ENCODE measurements at regions not wholly inside any gene's neighbourhood (a gene's known extent, or its start where the extent isn't known, plus 50 kb on each side); places are given as distances from the start of the nearest gene placed in this dataset.

DNA sequence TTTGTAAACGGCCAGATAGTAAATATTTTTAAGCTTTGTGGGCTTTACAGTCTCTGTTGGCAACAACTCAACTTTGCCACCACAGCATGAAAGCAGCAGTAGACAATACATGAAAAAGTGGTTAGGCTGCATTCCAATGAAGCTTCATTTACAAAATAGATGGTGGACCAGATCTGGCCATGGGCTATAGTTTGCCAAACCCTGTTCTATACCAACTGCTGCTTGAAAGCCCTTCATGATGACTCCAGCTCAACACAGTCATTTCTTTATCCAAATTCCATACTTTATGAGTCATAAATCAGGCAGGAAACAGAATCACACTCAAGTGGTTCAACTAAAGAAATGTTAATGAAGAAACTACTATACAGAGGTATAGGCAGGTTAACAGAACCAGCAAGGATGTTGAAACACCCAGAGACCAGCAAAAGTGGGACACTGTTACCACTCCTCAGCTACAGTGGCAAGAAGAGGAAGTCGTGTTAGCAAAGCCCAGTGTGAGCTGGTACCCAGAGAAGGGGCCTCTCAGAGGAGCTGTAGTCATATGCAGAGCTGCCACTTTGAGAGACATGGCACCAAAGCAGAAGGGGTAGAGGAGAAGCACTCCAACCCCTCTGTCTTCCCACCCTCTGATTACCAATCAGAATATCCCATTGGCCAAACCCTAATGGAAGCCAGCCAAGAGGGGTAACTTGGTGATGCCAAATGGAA, 72.5 kb downstream of the PRLHR start:
- TF ChIP-seq POLR2AphosphoS5 (IDR thresholded peaks at IDR 0.05) (no peak), POLR2A (IDR thresholded peaks at IDR 0.05) (no peak), EP300 (IDR thresholded peaks at IDR 0.05; ENCODE audit: low read depth) (no peak)
- TF ChIP-seq, protein P1, sequence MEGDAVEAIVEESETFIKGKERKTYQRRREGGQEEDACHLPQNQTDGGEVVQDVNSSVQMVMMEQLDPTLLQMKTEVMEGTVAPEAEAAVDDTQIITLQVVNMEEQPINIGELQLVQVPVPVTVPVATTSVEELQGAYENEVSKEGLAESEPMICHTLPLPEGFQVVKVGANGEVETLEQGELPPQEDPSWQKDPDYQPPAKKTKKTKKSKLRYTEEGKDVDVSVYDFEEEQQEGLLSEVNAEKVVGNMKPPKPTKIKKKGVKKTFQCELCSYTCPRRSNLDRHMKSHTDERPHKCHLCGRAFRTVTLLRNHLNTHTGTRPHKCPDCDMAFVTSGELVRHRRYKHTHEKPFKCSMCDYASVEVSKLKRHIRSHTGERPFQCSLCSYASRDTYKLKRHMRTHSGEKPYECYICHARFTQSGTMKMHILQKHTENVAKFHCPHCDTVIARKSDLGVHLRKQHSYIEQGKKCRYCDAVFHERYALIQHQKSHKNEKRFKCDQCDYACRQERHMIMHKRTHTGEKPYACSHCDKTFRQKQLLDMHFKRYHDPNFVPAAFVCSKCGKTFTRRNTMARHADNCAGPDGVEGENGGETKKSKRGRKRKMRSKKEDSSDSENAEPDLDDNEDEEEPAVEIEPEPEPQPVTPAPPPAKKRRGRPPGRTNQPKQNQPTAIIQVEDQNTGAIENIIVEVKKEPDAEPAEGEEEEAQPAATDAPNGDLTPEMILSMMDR (IDR thresholded peaks at IDR 0.05) = no peak
